Stomach (tissue), 8 donors: ENCODE measurements at regions not wholly inside any gene's neighbourhood (a gene's known extent, or its start where the extent isn't known, plus 50 kb on each side); places are given as distances from the start of the nearest gene placed in this dataset.

Source experiments
- DNase-seq, 2 donors: peaks; one replicate each; pipeline versions ENCODE4 v3.0.0 to v3.0.0-alpha.2; 2013 to 2019
- H3K27ac ChIP-seq, 5 donors: fragments of 200-600 bp in 4 of 5; sonication (generic) in 4 of 5; one replicate each; pipeline ENCODE4 v1.5.1; 2013 to 2019; ENCODE audit warnings: mild to moderate bottlenecking in 1 of 5, moderate library complexity in 1 of 5
- H3K27me3 ChIP-seq, 3 donors: fragments of 200-600 bp; sonication (generic); one replicate each; pipeline ENCODE4 v1.5.1; 2017 to 2019; ENCODE audit warnings: mixed run types in 1 of 3
- H3K36me3 ChIP-seq, 4 donors: fragments of 200-600 bp; sonication (generic); 1 replicate in 3 of 4; 2 replicates in 1 of 4; pipeline ENCODE4 v1.5.1; 2016 to 2019
- H3K4me1 ChIP-seq, 4 donors: fragments of 200-600 bp; sonication (generic); one replicate each; pipeline ENCODE4 v1.5.1; 2016 to 2019
- H3K4me3 ChIP-seq, 4 donors: fragments of 200-600 bp; sonication (generic) in 3 of 4; one replicate each; pipeline ENCODE4 v1.5.1; 2016 to 2019; ENCODE audit warnings: mild to moderate bottlenecking in 1 of 4
- H3K9me3 ChIP-seq, 4 donors: fragments of 200-600 bp; sonication (generic); one replicate each; pipeline ENCODE4 v1.5.1; 2016 to 2019
- EP300 ChIP-seq: sonication (generic); formaldehyde crosslinking; IDR thresholded peaks from one replicate; pipeline ENCODE4 v1.6.1; 2017; ENCODE audit warnings: antibody characterized with exemption
- POLR2A ChIP-seq, 4 donors: fragments of 450-650 bp; IDR thresholded peaks; one replicate each; pipeline ENCODE4 v1.6.1; 2016; ENCODE audit warnings: antibody characterized with exemption in 4 of 4, control low read depth in 2 of 4, mild to moderate bottlenecking in 1 of 4, moderate library complexity in 1 of 4
- POLR2AphosphoS5 ChIP-seq, 3 donors: sonication (generic); formaldehyde crosslinking; IDR thresholded peaks; one replicate each; pipeline ENCODE4 v1.6.1; 2016; ENCODE audit warnings: antibody characterized with exemption in 3 of 3
- WGBS, 5 donors: extraction: QIAGEN DNeasy Blood & Tissue Kit in 3 of 5; methylation state at CpG; one replicate each; pipeline versions ENCODE4 v1.1.5 to v1.1.7; 2013 to 2018; 5-methylcytosine and 5-hydroxymethylcytosine counted together
- intact Hi-C: fragments of 100-400 bp; cut with DNase I; formaldehyde crosslinking; loops from one replicate; pipeline ENCODE4 v1.15.1; 2023; ENCODE audit warnings: low total_unique reads
- TF ChIP-seq, protein P1 (sequence below), 7 experiments: fragments of 450-650 bp in 4 of 7; fragments of 200-600 bp in 3 of 7; sonication (generic) in 3 of 7; IDR thresholded peaks; one replicate each; pipeline ENCODE4 v1.5.1; 2016 to 2019; ENCODE audit warnings: antibody characterized with exemption in 7 of 7, control low read depth in 2 of 7, mild to moderate bottlenecking in 1 of 7
- donor health status: healthy with polysubstance abuse.
- donor health status: Bipolar disorder and iron deficiency.
- donor health status: healthy.

DNA sequence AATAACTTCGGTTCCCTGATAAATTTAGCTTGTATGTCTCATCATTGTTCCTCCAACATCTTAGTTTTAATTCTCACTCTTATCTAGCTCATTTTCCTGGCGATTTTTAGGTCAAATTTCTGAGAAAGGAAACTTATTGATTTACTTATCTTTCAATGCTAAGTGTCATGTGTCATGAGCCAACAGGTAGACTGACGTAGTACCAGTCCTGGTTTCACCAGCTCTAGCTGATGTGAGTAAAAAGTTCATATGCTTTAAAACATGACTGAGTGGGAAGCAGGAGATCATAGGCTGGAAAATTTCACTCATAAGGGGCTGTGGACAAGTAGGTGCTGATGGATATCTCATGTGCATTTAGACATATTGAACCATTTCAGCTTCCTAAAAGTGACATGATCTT, 441.7 kb upstream of the NR3C2 start:
- TF ChIP-seq, protein P1, sequence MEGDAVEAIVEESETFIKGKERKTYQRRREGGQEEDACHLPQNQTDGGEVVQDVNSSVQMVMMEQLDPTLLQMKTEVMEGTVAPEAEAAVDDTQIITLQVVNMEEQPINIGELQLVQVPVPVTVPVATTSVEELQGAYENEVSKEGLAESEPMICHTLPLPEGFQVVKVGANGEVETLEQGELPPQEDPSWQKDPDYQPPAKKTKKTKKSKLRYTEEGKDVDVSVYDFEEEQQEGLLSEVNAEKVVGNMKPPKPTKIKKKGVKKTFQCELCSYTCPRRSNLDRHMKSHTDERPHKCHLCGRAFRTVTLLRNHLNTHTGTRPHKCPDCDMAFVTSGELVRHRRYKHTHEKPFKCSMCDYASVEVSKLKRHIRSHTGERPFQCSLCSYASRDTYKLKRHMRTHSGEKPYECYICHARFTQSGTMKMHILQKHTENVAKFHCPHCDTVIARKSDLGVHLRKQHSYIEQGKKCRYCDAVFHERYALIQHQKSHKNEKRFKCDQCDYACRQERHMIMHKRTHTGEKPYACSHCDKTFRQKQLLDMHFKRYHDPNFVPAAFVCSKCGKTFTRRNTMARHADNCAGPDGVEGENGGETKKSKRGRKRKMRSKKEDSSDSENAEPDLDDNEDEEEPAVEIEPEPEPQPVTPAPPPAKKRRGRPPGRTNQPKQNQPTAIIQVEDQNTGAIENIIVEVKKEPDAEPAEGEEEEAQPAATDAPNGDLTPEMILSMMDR (IDR thresholded peaks at IDR 0.05), result no peak
- TF ChIP-seq POLR2A (IDR thresholded peaks at IDR 0.05) (no peak), POLR2AphosphoS5 (IDR thresholded peaks at IDR 0.05) (no peak), EP300 (no peak)
- 63 to 71% (median 68%) methylated on average over 3 of the region's 3 CpGs for WGBS, 5 donors
- no peak overlapping the region for H3K4me3 ChIP-seq
- H3K36me3 ChIP-seq, result no peaks in the 10 kb centered on the region
- H3K4me1 ChIP-seq, result no peaks in the 10 kb centered on the region
- DNase-seq, result no peak
- no peaks in the 10 kb centered on the region for H3K9me3 ChIP-seq
- H3K27me3 ChIP-seq, result no peaks in the 10 kb centered on the region
- no peak overlapping the region for H3K27ac ChIP-seq
- intact Hi-C loops, result no loop called here

DNA sequence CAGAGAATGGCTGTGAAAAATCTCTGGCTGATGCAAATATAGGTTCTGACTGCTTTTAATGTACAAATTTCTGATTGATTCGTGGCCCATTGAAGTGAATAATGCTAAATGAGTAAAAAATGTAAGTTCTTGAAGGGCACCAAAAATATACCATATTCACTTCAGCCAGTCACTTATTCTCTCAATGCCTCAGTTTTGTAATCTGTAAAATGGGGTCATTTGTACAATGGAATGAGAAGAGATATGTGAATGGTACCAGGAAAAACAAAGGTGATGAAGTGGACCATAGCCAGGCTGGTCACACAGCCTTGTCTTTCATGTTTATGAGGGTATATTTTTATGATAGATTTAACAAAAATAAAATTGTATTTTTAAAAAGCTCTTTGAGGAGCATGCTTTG, 441.2 kb upstream of the NR3C2 start:
- Histone ChIP-seq H3K27ac (no peak overlapping the region), H3K36me3 (no peaks in the 10 kb centered on the region), H3K4me1 (no peaks in the 10 kb centered on the region), H3K4me3 (no peak overlapping the region), H3K9me3 (no peaks in the 10 kb centered on the region), H3K27me3 (no peaks in the 10 kb centered on the region)
- intact Hi-C loops, result no loop called here
- WGBS, 5 donors, result 88 to 95% (median 91%) methylated on average over 1 of the region's 1 CpG
- TF ChIP-seq EP300, result no peak
- TF ChIP-seq POLR2AphosphoS5 (IDR thresholded peaks at IDR 0.05), result no peak
- TF ChIP-seq, protein P1 (IDR thresholded peaks at IDR 0.05), result no peak
- no peak for TF ChIP-seq POLR2A (IDR thresholded peaks at IDR 0.05)
- no peak for DNase-seq

DNA sequence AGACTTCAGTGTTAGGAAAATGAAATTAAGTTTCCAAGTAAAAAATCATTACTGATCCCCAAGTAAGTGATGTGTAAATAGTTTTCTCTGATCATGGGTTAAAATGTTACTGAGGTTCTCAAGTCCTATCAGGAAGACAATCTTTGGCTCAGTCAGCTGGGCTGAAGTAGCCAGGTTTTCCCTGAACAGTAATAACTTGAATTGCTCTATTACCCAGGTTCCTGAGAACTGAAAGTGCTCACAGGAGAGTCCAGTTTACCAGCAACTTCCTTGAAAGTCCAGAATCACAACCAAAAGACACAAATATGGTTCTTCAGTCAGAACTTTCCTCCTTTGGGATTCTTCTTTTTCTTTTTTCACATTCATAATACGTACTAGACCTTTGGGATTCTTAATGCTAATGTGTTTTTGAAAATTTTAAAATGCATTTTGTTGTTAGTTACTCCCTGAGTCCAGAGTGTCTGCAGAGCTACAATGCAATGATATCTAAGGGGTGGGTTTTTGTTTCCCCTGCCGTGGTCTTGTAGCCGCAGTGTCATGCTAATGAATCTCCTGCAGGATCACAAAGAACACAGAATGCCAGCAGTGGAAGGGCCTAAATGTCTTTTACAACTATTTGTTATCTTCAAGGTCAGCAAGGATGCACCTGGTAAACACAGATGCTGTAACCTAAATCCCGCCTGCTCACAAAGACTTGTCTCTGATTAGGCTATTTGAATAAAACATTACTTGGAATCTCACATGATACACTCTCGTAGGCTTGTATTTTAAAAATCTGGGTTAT, 439.8 kb upstream of the NR3C2 start:
- H3K9me3 ChIP-seq, result no peaks in the 10 kb centered on the region
- H3K36me3 ChIP-seq, result no peaks in the 10 kb centered on the region
- no peaks in the 10 kb centered on the region for H3K4me1 ChIP-seq
- DNase-seq, result no peak
- no peak for TF ChIP-seq EP300
- TF ChIP-seq POLR2A (IDR thresholded peaks at IDR 0.05), result no peak
- TF ChIP-seq POLR2AphosphoS5 (IDR thresholded peaks at IDR 0.05), result no peak
- TF ChIP-seq, protein P1 (IDR thresholded peaks at IDR 0.05), result no peak
- intact Hi-C loops, result no loop called here
- H3K27me3 ChIP-seq, result no peaks in the 10 kb centered on the region
- 77 to 88% (median 82%) methylated on average over 5 of the region's 5 CpGs for WGBS, 5 donors
- H3K4me3 ChIP-seq, result no peak overlapping the region
- H3K27ac ChIP-seq, result no peak overlapping the region

DNA sequence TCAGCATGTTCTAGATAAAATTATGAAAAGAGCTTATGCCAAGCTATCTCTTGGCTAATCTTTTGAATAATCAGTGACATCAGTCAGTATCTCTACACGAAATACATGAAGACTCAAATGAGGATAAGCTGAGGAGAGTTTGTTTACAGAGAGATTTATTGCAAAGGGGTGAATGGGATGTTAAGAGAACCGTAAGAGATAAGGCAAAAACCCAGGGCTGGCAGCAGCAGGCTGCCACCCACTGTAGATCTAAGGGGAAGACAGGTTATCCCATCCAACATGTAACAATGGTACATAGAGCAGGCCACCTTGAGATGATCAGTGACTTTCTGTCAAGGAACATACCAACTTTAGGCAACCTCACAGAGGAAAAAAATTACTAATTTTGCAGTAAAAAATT, 432.1 kb upstream of the NR3C2 start:
- no peak overlapping the region for H3K27ac ChIP-seq
- no peaks in the 10 kb centered on the region for H3K4me1 ChIP-seq
- 14 to 37% (median 21%) methylated on average over 2 of the region's 2 CpGs for WGBS, 5 donors
- no peak overlapping the region for H3K4me3 ChIP-seq
- no peak for DNase-seq
- H3K36me3 ChIP-seq, result no peaks in the 10 kb centered on the region
- intact Hi-C loops, result no loop called here
- no peaks in the 10 kb centered on the region for H3K9me3 ChIP-seq
- TF ChIP-seq POLR2A (IDR thresholded peaks at IDR 0.05) (no peak), POLR2AphosphoS5 (IDR thresholded peaks at IDR 0.05) (no peak), EP300 (no peak)
- TF ChIP-seq, protein P1 (IDR thresholded peaks at IDR 0.05), result no peak
- no peaks in the 10 kb centered on the region for H3K27me3 ChIP-seq
